ENCODE measurements at regions not wholly inside any gene's neighbourhood (a gene's known extent, or its start where the extent isn't known, plus 50 kb on each side); places are given as distances from the start of the nearest gene placed in this dataset.

- Histone ChIP-seq H3K4me1 (peaks cover 24% of the 10 kb centered on the region), H3K36me3 (replicated peaks) (no peaks in the 10 kb centered on the region), H3K27me3 (ENCODE audit: low read depth) (no peaks in the 10 kb centered on the region), H3K9me3 (no peaks in the 10 kb centered on the region), H3K4me3 (no peak overlapping the region)
- in situ Hi-C loops (cut with MboI; ENCODE audit: low sequenced_read_pairs), result no loop called here
- DNase-seq (ENCODE audit: low spot score in 2 of 2), result no peak
Observed at GRCh38 chr15:35979608-35980007, 433.6 kb upstream of the DPH6 start.

GRCh38 chr15:35980719-35981118 is 434.8 kb upstream of the DPH6 start:
- H3K4me1 ChIP-seq, result peaks cover 13% of the 10 kb centered on the region
- no peaks in the 10 kb centered on the region for H3K36me3 ChIP-seq (replicated peaks)
- H3K4me3 ChIP-seq, result no peak overlapping the region
- no peaks in the 10 kb centered on the region for H3K27me3 ChIP-seq (ENCODE audit: low read depth)
- DNase-seq (ENCODE audit: low spot score in 2 of 2), result no peak
- H3K9me3 ChIP-seq, result no peaks in the 10 kb centered on the region
- in situ Hi-C loops (cut with MboI; ENCODE audit: low sequenced_read_pairs), result no loop called here

- Histone ChIP-seq H3K36me3 (replicated peaks) (no peaks in the 10 kb centered on the region), H3K4me1 (peaks cover 18% of the 10 kb centered on the region), H3K4me3 (no peak overlapping the region), H3K27me3 (ENCODE audit: low read depth) (no peaks in the 10 kb centered on the region), H3K9me3 (no peaks in the 10 kb centered on the region)
- in situ Hi-C loops (cut with MboI; ENCODE audit: low sequenced_read_pairs), result no loop called here
- DNase-seq (ENCODE audit: low spot score in 2 of 2), result no peak
Observed at GRCh38 chr15:35986191-35986721, 440.3 kb upstream of the DPH6 start.

GRCh38 chr15:35987056-35987455 is 441.1 kb upstream of the DPH6 start:
- no peak overlapping the region for H3K4me3 ChIP-seq
- H3K27me3 ChIP-seq (ENCODE audit: low read depth), result no peaks in the 10 kb centered on the region
- peaks cover 18% of the 10 kb centered on the region for H3K4me1 ChIP-seq
- no peaks in the 10 kb centered on the region for H3K9me3 ChIP-seq
- in situ Hi-C loops (cut with MboI; ENCODE audit: low sequenced_read_pairs), result no loop called here
- no peaks in the 10 kb centered on the region for H3K36me3 ChIP-seq (replicated peaks)
- no peak for DNase-seq (ENCODE audit: low spot score in 2 of 2)

- DNase-seq (ENCODE audit: low spot score in 2 of 2), result no peak
- H3K27me3 ChIP-seq (ENCODE audit: low read depth), result no peaks in the 10 kb centered on the region
- no peaks in the 10 kb centered on the region for H3K36me3 ChIP-seq (replicated peaks)
- no peak overlapping the region for H3K4me3 ChIP-seq
- peaks cover 17% of the 10 kb centered on the region for H3K4me1 ChIP-seq
- in situ Hi-C loops (cut with MboI; ENCODE audit: low sequenced_read_pairs), result no loop called here
- H3K9me3 ChIP-seq, result no peaks in the 10 kb centered on the region
Observed at GRCh38 chr15:35991386-35991785, 445.4 kb upstream of the DPH6 start.

- Histone ChIP-seq H3K4me1 (peaks cover 3% of the 10 kb centered on the region), H3K27me3 (ENCODE audit: low read depth) (no peaks in the 10 kb centered on the region), H3K9me3 (no peaks in the 10 kb centered on the region), H3K36me3 (replicated peaks) (no peaks in the 10 kb centered on the region), H3K4me3 (no peak overlapping the region)
- in situ Hi-C loops (cut with MboI; ENCODE audit: low sequenced_read_pairs), result no loop called here
- DNase-seq (ENCODE audit: low spot score in 2 of 2), result no peak
Observed at GRCh38 chr15:35992791-35993190, 446.8 kb upstream of the DPH6 start.

- H3K27me3 ChIP-seq (ENCODE audit: low read depth), result no peaks in the 10 kb centered on the region
- H3K9me3 ChIP-seq, result no peaks in the 10 kb centered on the region
- in situ Hi-C loops (cut with MboI; ENCODE audit: low sequenced_read_pairs), result no loop called here
- DNase-seq (ENCODE audit: low spot score in 2 of 2), result no peak
- H3K4me3 ChIP-seq, result no peak overlapping the region
- H3K36me3 ChIP-seq (replicated peaks), result no peaks in the 10 kb centered on the region
- no peaks in the 10 kb centered on the region for H3K4me1 ChIP-seq
Observed at GRCh38 chr15:35993196-35993595, 447.2 kb upstream of the DPH6 start.

GRCh38 chr15:35994876-35995275 is 448.9 kb upstream of the DPH6 start:
- Histone ChIP-seq H3K4me3 (no peak overlapping the region), H3K27me3 (ENCODE audit: low read depth) (no peaks in the 10 kb centered on the region), H3K9me3 (no peaks in the 10 kb centered on the region), H3K4me1 (peaks cover 10% of the 10 kb centered on the region), H3K36me3 (replicated peaks) (no peaks in the 10 kb centered on the region)
- in situ Hi-C loops (cut with MboI; ENCODE audit: low sequenced_read_pairs), result no loop called here
- no peak for DNase-seq (ENCODE audit: low spot score in 2 of 2)

- H3K9me3 ChIP-seq, result no peaks in the 10 kb centered on the region
- peaks cover 10% of the 10 kb centered on the region for H3K4me1 ChIP-seq
- in situ Hi-C loops (cut with MboI; ENCODE audit: low sequenced_read_pairs), result no loop called here
- H3K27me3 ChIP-seq (ENCODE audit: low read depth), result no peaks in the 10 kb centered on the region
- H3K36me3 ChIP-seq (replicated peaks), result no peaks in the 10 kb centered on the region
- no peak for DNase-seq (ENCODE audit: low spot score in 2 of 2)
- H3K4me3 ChIP-seq, result no peak overlapping the region
Observed at GRCh38 chr15:35998663-35999602, 453.0 kb upstream of the DPH6 start.

- Histone ChIP-seq H3K27me3 (ENCODE audit: low read depth) (no peaks in the 10 kb centered on the region), H3K36me3 (replicated peaks) (no peaks in the 10 kb centered on the region), H3K4me1 (no peaks in the 10 kb centered on the region), H3K4me3 (no peak overlapping the region), H3K9me3 (peaks cover 8% of the 10 kb centered on the region)
- no peak for DNase-seq (ENCODE audit: low spot score in 2 of 2)
- in situ Hi-C loops (cut with MboI; ENCODE audit: low sequenced_read_pairs), result no loop called here
Observed at GRCh38 chr15:36004891-36005490, 459.0 kb upstream of the DPH6 start.

GRCh38 chr15:36005542-36005941 is 459.6 kb upstream of the DPH6 start:
- DNase-seq (ENCODE audit: low spot score in 2 of 2), result no peak
- no peak overlapping the region for H3K4me3 ChIP-seq
- no peaks in the 10 kb centered on the region for H3K36me3 ChIP-seq (replicated peaks)
- H3K4me1 ChIP-seq, result no peaks in the 10 kb centered on the region
- H3K9me3 ChIP-seq, result peaks cover 8% of the 10 kb centered on the region
- in situ Hi-C loops (cut with MboI; ENCODE audit: low sequenced_read_pairs), result no loop called here
- no peaks in the 10 kb centered on the region for H3K27me3 ChIP-seq (ENCODE audit: low read depth)

GRCh38 chr15:36007699-36008098 is 461.7 kb upstream of the DPH6 start:
- DNase-seq (ENCODE audit: low spot score in 2 of 2), result no peak
- peaks cover 8% of the 10 kb centered on the region for H3K9me3 ChIP-seq
- no peak overlapping the region for H3K4me3 ChIP-seq
- in situ Hi-C loops (cut with MboI; ENCODE audit: low sequenced_read_pairs), result no loop called here
- no peaks in the 10 kb centered on the region for H3K4me1 ChIP-seq
- no peaks in the 10 kb centered on the region for H3K36me3 ChIP-seq (replicated peaks)
- H3K27me3 ChIP-seq (ENCODE audit: low read depth), result no peaks in the 10 kb centered on the region

- in situ Hi-C loops (cut with MboI; ENCODE audit: low sequenced_read_pairs), result no loop called here
- Histone ChIP-seq H3K9me3 (peaks cover 8% of the 10 kb centered on the region), H3K27me3 (ENCODE audit: low read depth) (no peaks in the 10 kb centered on the region), H3K4me3 (no peak overlapping the region), H3K36me3 (replicated peaks) (no peaks in the 10 kb centered on the region), H3K4me1 (no peaks in the 10 kb centered on the region)
- DNase-seq (ENCODE audit: low spot score in 2 of 2), result no peak
Observed at GRCh38 chr15:36008719-36009118, 462.8 kb upstream of the DPH6 start.

GRCh38 chr15:36024031-36024688 is 478.2 kb upstream of the DPH6 start:
- no peak overlapping the region for H3K4me3 ChIP-seq
- H3K4me1 ChIP-seq, result peaks cover 10% of the 10 kb centered on the region
- no peaks in the 10 kb centered on the region for H3K9me3 ChIP-seq
- no peaks in the 10 kb centered on the region for H3K36me3 ChIP-seq (replicated peaks)
- no peaks in the 10 kb centered on the region for H3K27me3 ChIP-seq (ENCODE audit: low read depth)
- in situ Hi-C loops (cut with MboI; ENCODE audit: low sequenced_read_pairs), result no loop called here
- DNase-seq (ENCODE audit: low spot score in 2 of 2), result peak in 1 of 2 experiments; percentile 31

Data from HAP-1 (cell line).